ENCODE measurements at regions not wholly inside any gene's neighbourhood (a gene's known extent, or its start where the extent isn't known, plus 50 kb on each side); places are given as distances from the start of the nearest gene placed in this dataset.

DNA sequence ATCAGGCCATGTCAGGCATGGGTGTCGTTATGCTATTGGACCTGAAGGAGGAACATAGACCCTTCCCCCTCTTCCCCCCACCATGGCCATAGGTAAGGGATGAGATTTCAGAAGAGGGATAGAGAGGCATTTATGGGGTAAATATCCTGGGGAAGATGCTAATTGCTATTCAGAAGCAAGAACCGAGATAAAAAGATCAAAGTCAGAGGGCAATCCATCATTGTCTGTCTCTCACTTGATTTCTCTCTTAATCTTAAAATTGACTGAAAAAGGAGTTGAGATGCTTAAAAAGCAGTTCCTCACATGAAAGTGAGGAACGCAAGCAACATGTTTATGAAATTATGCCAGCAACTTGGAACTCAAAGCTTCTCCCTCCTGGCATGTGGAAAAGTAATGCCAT is 212.0 kb downstream of the RPAP3 start:
- Mint-ChIP-seq H3K4me3 (no peak overlapping the region), H3K4me1 (no peaks in the 10 kb centered on the region), H3K36me3 (peaks cover 7% of the 10 kb centered on the region), H3K27ac (no peak overlapping the region), H3K9me3 (peaks cover 18% of the 10 kb centered on the region), H3K27me3 (ENCODE audit: low read depth) (peaks cover 9% of the 10 kb centered on the region; the same call in 1 of the 2 replicates)
- TF ChIP-seq, protein P1, sequence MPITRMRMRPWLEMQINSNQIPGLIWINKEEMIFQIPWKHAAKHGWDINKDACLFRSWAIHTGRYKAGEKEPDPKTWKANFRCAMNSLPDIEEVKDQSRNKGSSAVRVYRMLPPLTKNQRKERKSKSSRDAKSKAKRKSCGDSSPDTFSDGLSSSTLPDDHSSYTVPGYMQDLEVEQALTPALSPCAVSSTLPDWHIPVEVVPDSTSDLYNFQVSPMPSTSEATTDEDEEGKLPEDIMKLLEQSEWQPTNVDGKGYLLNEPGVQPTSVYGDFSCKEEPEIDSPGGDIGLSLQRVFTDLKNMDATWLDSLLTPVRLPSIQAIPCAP (CRISPR knock-in tag; IDR thresholded peaks at IDR 0.05): no peak
- TF ChIP-seq, protein P2, sequence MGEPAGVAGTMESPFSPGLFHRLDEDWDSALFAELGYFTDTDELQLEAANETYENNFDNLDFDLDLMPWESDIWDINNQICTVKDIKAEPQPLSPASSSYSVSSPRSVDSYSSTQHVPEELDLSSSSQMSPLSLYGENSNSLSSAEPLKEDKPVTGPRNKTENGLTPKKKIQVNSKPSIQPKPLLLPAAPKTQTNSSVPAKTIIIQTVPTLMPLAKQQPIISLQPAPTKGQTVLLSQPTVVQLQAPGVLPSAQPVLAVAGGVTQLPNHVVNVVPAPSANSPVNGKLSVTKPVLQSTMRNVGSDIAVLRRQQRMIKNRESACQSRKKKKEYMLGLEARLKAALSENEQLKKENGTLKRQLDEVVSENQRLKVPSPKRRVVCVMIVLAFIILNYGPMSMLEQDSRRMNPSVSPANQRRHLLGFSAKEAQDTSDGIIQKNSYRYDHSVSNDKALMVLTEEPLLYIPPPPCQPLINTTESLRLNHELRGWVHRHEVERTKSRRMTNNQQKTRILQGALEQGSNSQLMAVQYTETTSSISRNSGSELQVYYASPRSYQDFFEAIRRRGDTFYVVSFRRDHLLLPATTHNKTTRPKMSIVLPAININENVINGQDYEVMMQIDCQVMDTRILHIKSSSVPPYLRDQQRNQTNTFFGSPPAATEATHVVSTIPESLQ (CRISPR knock-in tag; IDR thresholded peaks at IDR 0.05): no peak
- TF ChIP-seq, protein P3, sequence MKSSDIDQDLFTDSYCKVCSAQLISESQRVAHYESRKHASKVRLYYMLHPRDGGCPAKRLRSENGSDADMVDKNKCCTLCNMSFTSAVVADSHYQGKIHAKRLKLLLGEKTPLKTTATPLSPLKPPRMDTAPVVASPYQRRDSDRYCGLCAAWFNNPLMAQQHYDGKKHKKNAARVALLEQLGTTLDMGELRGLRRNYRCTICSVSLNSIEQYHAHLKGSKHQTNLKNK (CRISPR knock-in tag; IDR thresholded peaks at IDR 0.05): no peak
- TF ChIP-seq ELF4 (CRISPR knock-in tag; IDR thresholded peaks at IDR 0.05; ENCODE audit: low read depth): no peak
- no peak for TF ChIP-seq JUN (CRISPR knock-in tag; IDR thresholded peaks at IDR 0.05)
- TF ChIP-seq, protein P4, sequence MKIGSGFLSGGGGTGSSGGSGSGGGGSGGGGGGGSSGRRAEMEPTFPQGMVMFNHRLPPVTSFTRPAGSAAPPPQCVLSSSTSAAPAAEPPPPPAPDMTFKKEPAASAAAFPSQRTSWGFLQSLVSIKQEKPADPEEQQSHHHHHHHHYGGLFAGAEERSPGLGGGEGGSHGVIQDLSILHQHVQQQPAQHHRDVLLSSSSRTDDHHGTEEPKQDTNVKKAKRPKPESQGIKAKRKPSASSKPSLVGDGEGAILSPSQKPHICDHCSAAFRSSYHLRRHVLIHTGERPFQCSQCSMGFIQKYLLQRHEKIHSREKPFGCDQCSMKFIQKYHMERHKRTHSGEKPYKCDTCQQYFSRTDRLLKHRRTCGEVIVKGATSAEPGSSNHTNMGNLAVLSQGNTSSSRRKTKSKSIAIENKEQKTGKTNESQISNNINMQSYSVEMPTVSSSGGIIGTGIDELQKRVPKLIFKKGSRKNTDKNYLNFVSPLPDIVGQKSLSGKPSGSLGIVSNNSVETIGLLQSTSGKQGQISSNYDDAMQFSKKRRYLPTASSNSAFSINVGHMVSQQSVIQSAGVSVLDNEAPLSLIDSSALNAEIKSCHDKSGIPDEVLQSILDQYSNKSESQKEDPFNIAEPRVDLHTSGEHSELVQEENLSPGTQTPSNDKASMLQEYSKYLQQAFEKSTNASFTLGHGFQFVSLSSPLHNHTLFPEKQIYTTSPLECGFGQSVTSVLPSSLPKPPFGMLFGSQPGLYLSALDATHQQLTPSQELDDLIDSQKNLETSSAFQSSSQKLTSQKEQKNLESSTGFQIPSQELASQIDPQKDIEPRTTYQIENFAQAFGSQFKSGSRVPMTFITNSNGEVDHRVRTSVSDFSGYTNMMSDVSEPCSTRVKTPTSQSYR (CRISPR knock-in tag; IDR thresholded peaks at IDR 0.05): no peak
- TF ChIP-seq, protein P5, sequence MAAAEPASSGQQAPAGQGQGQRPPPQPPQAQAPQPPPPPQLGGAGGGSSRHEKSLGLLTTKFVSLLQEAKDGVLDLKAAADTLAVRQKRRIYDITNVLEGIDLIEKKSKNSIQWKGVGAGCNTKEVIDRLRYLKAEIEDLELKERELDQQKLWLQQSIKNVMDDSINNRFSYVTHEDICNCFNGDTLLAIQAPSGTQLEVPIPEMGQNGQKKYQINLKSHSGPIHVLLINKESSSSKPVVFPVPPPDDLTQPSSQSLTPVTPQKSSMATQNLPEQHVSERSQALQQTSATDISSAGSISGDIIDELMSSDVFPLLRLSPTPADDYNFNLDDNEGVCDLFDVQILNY (CRISPR knock-in tag; IDR thresholded peaks at IDR 0.05): no peak
- no peak for TF ChIP-seq SP1 (CRISPR knock-in tag; conservative IDR thresholded peaks at IDR 0.05)
- ChIA-PET POLR2A (no interaction called here), CTCF (no interaction called here)
- ATAC-seq (no peak), DNase-seq (ENCODE audit: low spot score) (no peak)

DNA sequence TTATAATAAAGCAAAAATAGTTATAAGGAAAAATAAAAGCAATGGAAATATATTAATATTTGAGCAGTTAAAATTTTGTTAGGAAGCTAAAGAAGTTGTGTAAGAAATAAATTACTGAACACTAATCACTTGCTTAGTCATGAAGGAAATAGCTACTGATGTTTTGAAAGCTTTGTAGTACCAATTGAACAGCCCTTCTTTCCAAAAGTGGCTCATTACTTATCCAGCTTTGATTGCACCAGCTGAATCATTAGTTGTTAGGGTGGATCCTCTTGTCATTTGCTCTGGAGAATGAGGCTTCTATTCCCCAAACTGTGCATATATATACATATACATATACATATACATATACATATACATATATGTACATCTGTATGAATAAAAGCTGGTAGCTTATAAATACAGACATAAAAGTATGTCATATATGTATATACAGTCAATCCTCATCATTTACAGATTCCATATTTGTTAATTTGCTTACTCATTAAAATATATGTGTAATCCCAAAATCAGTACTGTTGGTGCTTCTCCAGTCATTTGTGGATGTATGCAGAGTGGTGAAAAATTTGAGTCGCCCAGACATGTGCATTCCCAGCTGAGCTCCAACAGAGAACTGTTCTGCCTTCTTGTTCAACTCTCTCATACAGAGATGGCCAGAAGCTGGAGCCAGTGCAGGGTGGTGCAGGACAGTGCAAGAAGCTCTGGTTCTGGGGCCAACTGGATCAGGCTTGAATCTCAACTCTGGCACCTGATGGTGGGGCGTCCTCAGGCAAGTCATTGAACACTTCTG is 214.1 kb downstream of the RPAP3 start:
- ChIA-PET CTCF (no interaction called here), POLR2A (no interaction called here)
- Mint-ChIP-seq H3K4me3 (no peak overlapping the region), H3K9me3 (peaks cover 27% of the 10 kb centered on the region), H3K27me3 (ENCODE audit: low read depth) (peaks cover 6% of the 10 kb centered on the region; the same call in 1 of the 2 replicates), H3K27ac (no peak overlapping the region), H3K4me1 (no peaks in the 10 kb centered on the region), H3K36me3 (peaks cover 10% of the 10 kb centered on the region)
- DNase-seq (ENCODE audit: low spot score) (no peak), ATAC-seq (no peak)
- TF ChIP-seq, protein P6, sequence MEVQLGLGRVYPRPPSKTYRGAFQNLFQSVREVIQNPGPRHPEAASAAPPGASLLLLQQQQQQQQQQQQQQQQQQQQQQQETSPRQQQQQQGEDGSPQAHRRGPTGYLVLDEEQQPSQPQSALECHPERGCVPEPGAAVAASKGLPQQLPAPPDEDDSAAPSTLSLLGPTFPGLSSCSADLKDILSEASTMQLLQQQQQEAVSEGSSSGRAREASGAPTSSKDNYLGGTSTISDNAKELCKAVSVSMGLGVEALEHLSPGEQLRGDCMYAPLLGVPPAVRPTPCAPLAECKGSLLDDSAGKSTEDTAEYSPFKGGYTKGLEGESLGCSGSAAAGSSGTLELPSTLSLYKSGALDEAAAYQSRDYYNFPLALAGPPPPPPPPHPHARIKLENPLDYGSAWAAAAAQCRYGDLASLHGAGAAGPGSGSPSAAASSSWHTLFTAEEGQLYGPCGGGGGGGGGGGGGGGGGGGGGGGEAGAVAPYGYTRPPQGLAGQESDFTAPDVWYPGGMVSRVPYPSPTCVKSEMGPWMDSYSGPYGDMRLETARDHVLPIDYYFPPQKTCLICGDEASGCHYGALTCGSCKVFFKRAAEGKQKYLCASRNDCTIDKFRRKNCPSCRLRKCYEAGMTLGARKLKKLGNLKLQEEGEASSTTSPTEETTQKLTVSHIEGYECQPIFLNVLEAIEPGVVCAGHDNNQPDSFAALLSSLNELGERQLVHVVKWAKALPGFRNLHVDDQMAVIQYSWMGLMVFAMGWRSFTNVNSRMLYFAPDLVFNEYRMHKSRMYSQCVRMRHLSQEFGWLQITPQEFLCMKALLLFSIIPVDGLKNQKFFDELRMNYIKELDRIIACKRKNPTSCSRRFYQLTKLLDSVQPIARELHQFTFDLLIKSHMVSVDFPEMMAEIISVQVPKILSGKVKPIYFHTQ (CRISPR knock-in tag; IDR thresholded peaks at IDR 0.05): no peak
- TF ChIP-seq NR1H2 (CRISPR knock-in tag; IDR thresholded peaks at IDR 0.05) (no peak), SMAD3 (CRISPR knock-in tag; IDR thresholded peaks at IDR 0.05; ENCODE audit: borderline replicate concordance) (no peak)
- TF ChIP-seq, protein P7, sequence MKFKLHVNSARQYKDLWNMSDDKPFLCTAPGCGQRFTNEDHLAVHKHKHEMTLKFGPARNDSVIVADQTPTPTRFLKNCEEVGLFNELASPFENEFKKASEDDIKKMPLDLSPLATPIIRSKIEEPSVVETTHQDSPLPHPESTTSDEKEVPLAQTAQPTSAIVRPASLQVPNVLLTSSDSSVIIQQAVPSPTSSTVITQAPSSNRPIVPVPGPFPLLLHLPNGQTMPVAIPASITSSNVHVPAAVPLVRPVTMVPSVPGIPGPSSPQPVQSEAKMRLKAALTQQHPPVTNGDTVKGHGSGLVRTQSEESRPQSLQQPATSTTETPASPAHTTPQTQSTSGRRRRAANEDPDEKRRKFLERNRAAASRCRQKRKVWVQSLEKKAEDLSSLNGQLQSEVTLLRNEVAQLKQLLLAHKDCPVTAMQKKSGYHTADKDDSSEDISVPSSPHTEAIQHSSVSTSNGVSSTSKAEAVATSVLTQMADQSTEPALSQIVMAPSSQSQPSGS (CRISPR knock-in tag; IDR thresholded peaks at IDR 0.05; ENCODE audit: borderline replicate concordance, low read depth): no peak

Measured in WTC11 (cell line).